NCI-H1694 treated with DMSO at 0.1 percent for 48 hours (cell line): ENCODE measurements at regions not wholly inside any gene's neighbourhood (a gene's known extent, or its start where the extent isn't known, plus 50 kb on each side); places are given as distances from the start of the nearest gene placed in this dataset.
A peak's percentile ranks its signal among the peaks of the same experiment; 100 is the strongest.

Experiments used
- DNase-seq: peaks from one replicate; lab custom pipeline; 2025; lab: John Stamatoyannopoulos, UW

- DNase-seq = peak; percentile 6
Measured at GRCh38 chr11:11078344-11079086, 220.7 kb upstream of the ZBED5 start.

GRCh38 chr11:11077898-11078297 lies 220.0 kb upstream of the ZBED5 start:
- DNase-seq = no peak

- DNase-seq = no peak
Measured at GRCh38 chr11:11076879-11077278, 219.0 kb upstream of the ZBED5 start.

- DNase-seq = no peak
Measured at GRCh38 chr11:11076276-11076675, 218.4 kb upstream of the ZBED5 start.

GRCh38 chr11:11075515-11076171 lies 217.8 kb upstream of the ZBED5 start:
- no peak for DNase-seq

GRCh38 chr11:11074686-11075335 lies 217.0 kb upstream of the ZBED5 start:
- DNase-seq = peak; percentile 22

- DNase-seq = no peak
Measured at GRCh38 chr11:11073996-11074395, 216.1 kb upstream of the ZBED5 start.

- DNase-seq = no peak
Measured at GRCh38 chr11:11072067-11072466, 214.2 kb upstream of the ZBED5 start.

- no peak for DNase-seq
Measured at GRCh38 chr11:11071486-11071885, 213.6 kb upstream of the ZBED5 start.

- peak; percentile 53 for DNase-seq
Measured at GRCh38 chr11:11070976-11071375, 213.1 kb upstream of the ZBED5 start.

- no peak for DNase-seq
Measured at GRCh38 chr11:11069841-11070835, 212.3 kb upstream of the ZBED5 start.

GRCh38 chr11:11068113-11068512 lies 210.3 kb upstream of the ZBED5 start:
- DNase-seq = no peak

- DNase-seq = no peak
Measured at GRCh38 chr11:11065396-11065795, 207.5 kb upstream of the ZBED5 start.

- no peak for DNase-seq
Measured at GRCh38 chr11:11057472-11057854, 199.6 kb upstream of the ZBED5 start.

- DNase-seq = no peak
Measured at GRCh38 chr11:11056749-11057471, 199.1 kb upstream of the ZBED5 start.

- no peak for DNase-seq
Measured at GRCh38 chr11:11056316-11056715, 198.5 kb upstream of the ZBED5 start.

- no peak for DNase-seq
Measured at GRCh38 chr11:11047851-11048610, 190.2 kb upstream of the ZBED5 start.

- no peak for DNase-seq
Measured at GRCh38 chr11:11046781-11047180, 188.9 kb upstream of the ZBED5 start.

GRCh38 chr11:11045156-11045930 lies 187.5 kb upstream of the ZBED5 start:
- no peak for DNase-seq
